IMR-90 (cell line): ENCODE measurements at regions not wholly inside any gene's neighbourhood (a gene's known extent, or its start where the extent isn't known, plus 50 kb on each side); places are given as distances from the start of the nearest gene placed in this dataset.

Source experiments
- BHLHE40 ChIP-seq: fragments of 150-350 bp; IDR thresholded peaks from 2 replicates; pipeline ENCODE4 v1.6.1; 2016; ENCODE audit warnings: mild to moderate bottlenecking, low read depth, low read length
- CEBPB ChIP-seq: IDR thresholded peaks from 2 replicates; pipeline ENCODE4 v1.6.1; 2012; ENCODE audit warnings: low read depth, low read length, improper control_type of control experiment
- CHD1 ChIP-seq: IDR thresholded peaks from 2 replicates; pipeline ENCODE4 v1.6.1; 2012; ENCODE audit warnings: low read depth, low read length, improper control_type of control experiment
- CTCF ChIP-seq: conservative IDR thresholded peaks from 2 replicates; pipeline ENCODE4 v1.5.1; 2012; ENCODE audit warnings: mild to moderate bottlenecking, low read depth, low read length, improper control_type of control experiment
- MAFK ChIP-seq: IDR thresholded peaks from 2 replicates; pipeline ENCODE4 v1.6.1; 2012; ENCODE audit warnings: low read depth, low read length, improper control_type of control experiment
- MAZ ChIP-seq: IDR thresholded peaks from 2 replicates; pipeline ENCODE4 v1.6.1; 2012; ENCODE audit warnings: low read depth, mild to moderate bottlenecking, low read length, improper control_type of control experiment, moderate library complexity, borderline replicate concordance
- MXI1 ChIP-seq: IDR thresholded peaks from 2 replicates; pipeline ENCODE4 v1.6.1; 2012; ENCODE audit warnings: low read depth, mild to moderate bottlenecking, low read length, moderate library complexity, borderline replicate concordance
- POLR2A ChIP-seq: IDR thresholded peaks from 2 replicates; pipeline ENCODE4 v1.6.1; 2012; ENCODE audit warnings: mild to moderate bottlenecking, low read depth, low read length
- SMC3 ChIP-seq: fragments of 150-350 bp; IDR thresholded peaks from 2 replicates; pipeline ENCODE4 v1.6.1; 2016; ENCODE audit warnings: low read depth, mild to moderate bottlenecking, antibody characterized with exemption, low read length, moderate library complexity
- USF2 ChIP-seq: fragments of 150-350 bp; IDR thresholded peaks from 2 replicates; pipeline ENCODE4 v1.6.1; 2017; ENCODE audit warnings: mild to moderate bottlenecking, antibody characterized with exemption, low read length, low read depth

GRCh38 chr17:51375771-51376170, 115.4 kb downstream of the UTP18 start:
- TF ChIP-seq CHD1 (no peak), USF2 (no peak), POLR2A (no peak), CEBPB (no peak), CTCF (no peak), BHLHE40 (no peak), MAZ (no peak), MAFK (no peak), MXI1 (no peak), SMC3 (no peak)
